SK-N-MC (cell line): ENCODE measurements at regions not wholly inside any gene's neighbourhood (a gene's known extent, or its start where the extent isn't known, plus 50 kb on each side); places are given as distances from the start of the nearest gene placed in this dataset.

Experiments
- EZH2 ChIP-seq: fragments of 200-600 bp; sonication (generic); IDR thresholded peaks from one replicate; pipeline ENCODE4 v1.6.1; 2017; ENCODE audit warnings: antibody characterized with exemption
- FOXP2 ChIP-seq: optimal IDR thresholded peaks from 2 replicates; pipeline ENCODE3; 2011; ENCODE audit warnings: mild to moderate bottlenecking, moderate library complexity; ENCODE audit not compliant: insufficient read depth; ENCODE audit errors: extremely low read length, control extremely low read depth
- POLR2AphosphoS5 ChIP-seq: IDR thresholded peaks from 2 replicates; pipeline ENCODE4 v1.6.1; 2012; ENCODE audit warnings: mild to moderate bottlenecking, low read depth, low read length, borderline replicate concordance

GRCh38 chr4:164461901-164462300 lies 292.0 kb upstream of the SMIM31 start:
- no peak for TF ChIP-seq POLR2AphosphoS5
- TF ChIP-seq EZH2: no peak
- TF ChIP-seq FOXP2: no peak
